ENCODE measurements at regions not wholly inside any gene's neighbourhood (a gene's known extent, or its start where the extent isn't known, plus 50 kb on each side); places are given as distances from the start of the nearest gene placed in this dataset.

DNA sequence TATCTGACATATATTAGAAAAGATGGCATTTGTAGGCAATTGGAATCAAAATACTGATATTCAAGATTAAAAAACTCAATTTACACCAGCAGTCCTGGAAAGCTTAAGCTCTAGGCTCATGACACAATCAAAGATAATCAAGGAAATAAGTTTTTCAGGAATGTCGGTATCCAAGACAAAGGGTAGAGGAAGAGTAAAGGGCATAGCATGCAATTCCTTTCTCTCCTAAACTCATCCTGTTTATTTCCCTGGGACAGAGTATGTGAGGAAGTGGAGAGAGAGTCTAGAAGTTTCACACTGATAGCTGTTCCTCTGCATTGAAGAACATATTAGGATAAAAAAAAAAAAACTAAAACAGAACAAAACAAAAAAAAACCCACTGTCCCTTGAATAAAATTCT lies 2452.1 kb downstream of the PCDH9 start:
- Histone ChIP-seq H2BK5ac (ENCODE audit: low read depth, low read length, poor library complexity, severe bottlenecking) (no peak overlapping the region), H3K4me1 (ENCODE audit: control insufficient read depth, insufficient read depth, low read length) (no peaks in the 10 kb centered on the region), H3K56ac (ENCODE audit: extremely low read depth, insufficient read depth, low read length) (no peak overlapping the region), H2BK120ac (ENCODE audit: low read depth, low read length) (no peak overlapping the region), H3K27me3 (ENCODE audit: control insufficient read depth, insufficient read depth, low read length) (no peaks in the 10 kb centered on the region), H2BK20ac (ENCODE audit: low read depth, low read length) (no peak overlapping the region), H2AFZ (replicated peaks; ENCODE audit: low read length, poor library complexity) (no peak overlapping the region), H3K14ac (replicated peaks; ENCODE audit: low read depth, low read length) (no peak overlapping the region), H3K4me3 (ENCODE audit: insufficient read depth, low read depth, low read length) (no peak overlapping the region), H4K8ac (ENCODE audit: low read depth in 2 of 2, low read length in 2 of 2) (no peak overlapping the region), H3K9me3 (ENCODE audit: control insufficient read depth, insufficient read depth, low read length) (no peaks in the 10 kb centered on the region), H2BK15ac (ENCODE audit: low read depth, low read length) (no peak overlapping the region), H3K4ac (ENCODE audit: low read depth, low read length) (no peak overlapping the region), H3K79me1 (ENCODE audit: low read depth in 1 of 2, low read length in 2 of 2) (no peaks in the 10 kb centered on the region), H2AK5ac (ENCODE audit: low read depth, low read length) (no peak overlapping the region), H4K5ac (ENCODE audit: low read depth, low read length) (no peak overlapping the region), H2AK9ac (replicated peaks; ENCODE audit: low read depth, low read length, poor library complexity) (no peak overlapping the region), H4K20me1 (ENCODE audit: insufficient read depth, low read length) (no peaks in the 10 kb centered on the region), H4K91ac (ENCODE audit: insufficient read depth, low read depth, low read length) (no peak overlapping the region), H3K36me3 (ENCODE audit: control insufficient read depth, insufficient read depth, low read length) (no peaks in the 10 kb centered on the region), H3K9me1 (ENCODE audit: insufficient read depth, low read length) (no peaks in the 10 kb centered on the region), H3K27ac (ENCODE audit: insufficient read depth, low read length) (no peak overlapping the region), H3K9ac (ENCODE audit: low read depth, low read length) (no peak overlapping the region), H3K23ac (ENCODE audit: low read depth, low read length) (no peak overlapping the region), H3K4me2 (ENCODE audit: low read depth, low read length) (no peak overlapping the region), H3K18ac (ENCODE audit: low read depth, low read length) (no peak overlapping the region)
- no peak for TF ChIP-seq BHLHE40 (IDR thresholded peaks at IDR 0.05; ENCODE audit: low read depth, low read length)
- no peak for TF ChIP-seq RAD21 (IDR thresholded peaks at IDR 0.05; ENCODE audit: low read length)
- TF ChIP-seq MAFK (IDR thresholded peaks at IDR 0.05; ENCODE audit: low read depth, low read length): no peak
- TF ChIP-seq USF2 (IDR thresholded peaks at IDR 0.05; ENCODE audit: low read depth, low read length): no peak
- TF ChIP-seq NFE2L2 (IDR thresholded peaks at IDR 0.05; ENCODE audit: low read depth, low read length): no peak
- TF ChIP-seq CEBPB (IDR thresholded peaks at IDR 0.05; ENCODE audit: low read depth, low read length): no peak
- TF ChIP-seq RFX5 (IDR thresholded peaks at IDR 0.05; ENCODE audit: low read depth, low read length): no peak
- no peak for TF ChIP-seq MXI1 (IDR thresholded peaks at IDR 0.05; ENCODE audit: borderline replicate concordance, low read depth, low read length)
- TF ChIP-seq, protein P1, sequence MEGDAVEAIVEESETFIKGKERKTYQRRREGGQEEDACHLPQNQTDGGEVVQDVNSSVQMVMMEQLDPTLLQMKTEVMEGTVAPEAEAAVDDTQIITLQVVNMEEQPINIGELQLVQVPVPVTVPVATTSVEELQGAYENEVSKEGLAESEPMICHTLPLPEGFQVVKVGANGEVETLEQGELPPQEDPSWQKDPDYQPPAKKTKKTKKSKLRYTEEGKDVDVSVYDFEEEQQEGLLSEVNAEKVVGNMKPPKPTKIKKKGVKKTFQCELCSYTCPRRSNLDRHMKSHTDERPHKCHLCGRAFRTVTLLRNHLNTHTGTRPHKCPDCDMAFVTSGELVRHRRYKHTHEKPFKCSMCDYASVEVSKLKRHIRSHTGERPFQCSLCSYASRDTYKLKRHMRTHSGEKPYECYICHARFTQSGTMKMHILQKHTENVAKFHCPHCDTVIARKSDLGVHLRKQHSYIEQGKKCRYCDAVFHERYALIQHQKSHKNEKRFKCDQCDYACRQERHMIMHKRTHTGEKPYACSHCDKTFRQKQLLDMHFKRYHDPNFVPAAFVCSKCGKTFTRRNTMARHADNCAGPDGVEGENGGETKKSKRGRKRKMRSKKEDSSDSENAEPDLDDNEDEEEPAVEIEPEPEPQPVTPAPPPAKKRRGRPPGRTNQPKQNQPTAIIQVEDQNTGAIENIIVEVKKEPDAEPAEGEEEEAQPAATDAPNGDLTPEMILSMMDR (conservative IDR thresholded peaks at IDR 0.05; ENCODE audit: low read depth, low read length): no peak
- no peak for TF ChIP-seq SMC3 (IDR thresholded peaks at IDR 0.05; ENCODE audit: low read depth, low read length)
- TF ChIP-seq RCOR1 (IDR thresholded peaks at IDR 0.05; ENCODE audit: insufficient replicate concordance, low read length): no peak
- no peak for TF ChIP-seq CHD1 (IDR thresholded peaks at IDR 0.05; ENCODE audit: low read depth, low read length)
- no peak for TF ChIP-seq POLR2A (IDR thresholded peaks at IDR 0.05; ENCODE audit: low read depth, low read length)
- intact Hi-C loops (cut with micrococcal nuclease) (no loop called here), dilution Hi-C loops (cut with HindIII; ENCODE audit: low sequenced_read_pairs, unreplicated experiment) (no loop called here), in situ Hi-C loops (cut with MboI; ENCODE audit: low sequenced_read_pairs) (no loop called here)
- POLR2A ChIA-PET (ENCODE audit: unreplicated experiment): no interaction called here
- CTCF ChIA-PET: no interaction called here
- ATAC-seq (ENCODE audit: low read depth): no peak
- BruUV-seq (replicated peaks): no TSS peak
- WGBS, 2 experiments (ENCODE audit: extremely low coverage in 2 of 2, insufficient read length in 1 of 2): no CpG with 5 or more reads among the region's 1 CpG
- DNase-seq: no peak
